CD4-positive, alpha-beta T cell (primary cell): ENCODE measurements at regions not wholly inside any gene's neighbourhood (a gene's known extent, or its start where the extent isn't known, plus 50 kb on each side); places are given as distances from the start of the nearest gene placed in this dataset.

Source experiments
- ATAC-seq: fragments of 200-7000 bp; cut with Tn5 transposase; one replicate; pipeline ENCODE4 v1.10.0; 2022; ENCODE audit warnings: mild to moderate bottlenecking; ENCODE audit not compliant: poor library complexity
- CTCF ChIA-PET: fragments of 350-600 bp; sonication (Branson Sonifier 250); formaldehyde crosslinking; loops from one replicate; lab custom pipeline; 2021; ENCODE audit warnings: antibody characterized with exemption, inconsistent platforms; lab: Charles Lee
- POLR2A ChIA-PET: fragments of 350-600 bp; sonication (Branson Sonifier 250); formaldehyde crosslinking; loops from one replicate; lab custom pipeline; 2021; ENCODE audit warnings: antibody characterized with exemption, inconsistent platforms; lab: Charles Lee
- DNase-seq, 14 experiments: peaks; one replicate each; pipeline ENCODE4 v3.0.0-alpha.2; 2013 to 2020; ENCODE audit warnings: mixed read lengths in 2 of 14
- H3K27ac ChIP-seq, 2 donors: one replicate each; pipeline versions ENCODE4 v1.5.1 to v1.7.0; 2013; ENCODE audit warnings: low read length in 2 of 2, low read depth in 1 of 2, mild to moderate bottlenecking in 1 of 2
- H3K27me3 ChIP-seq, 2 experiments: 1 replicate in 1 of 2; 2 replicates in 1 of 2; pipeline versions ENCODE4 v1.6.1 to v1.7.0; 2013; ENCODE audit warnings: low read length in 2 of 2, control low read depth in 1 of 2, mild to moderate bottlenecking in 1 of 2, moderate library complexity in 1 of 2; ENCODE audit not compliant: insufficient read depth in 2 of 2, control insufficient read depth in 1 of 2
- H3K36me3 ChIP-seq: one replicate; pipeline ENCODE4 v1.6.1; 2013; ENCODE audit warnings: low read length, control low read depth; ENCODE audit not compliant: insufficient read depth
- H3K4me1 ChIP-seq: one replicate; pipeline ENCODE4 v1.6.1; 2013; ENCODE audit warnings: low read length, control low read depth; ENCODE audit not compliant: insufficient read depth
- H3K4me3 ChIP-seq: one replicate; pipeline ENCODE4 v1.5.1; 2013; ENCODE audit warnings: mild to moderate bottlenecking, low read length, moderate library complexity
- H3K9me3 ChIP-seq, 2 experiments: 1 replicate in 1 of 2; 2 replicates in 1 of 2; pipeline versions ENCODE4 v1.6.1 to v1.7.0; 2013; ENCODE audit warnings: low read length in 2 of 2, mild to moderate bottlenecking in 2 of 2, control low read depth in 1 of 2, moderate library complexity in 1 of 2; ENCODE audit not compliant: control insufficient read depth in 1 of 2, insufficient read depth in 1 of 2
- H3K27ac Mint-ChIP-seq: one replicate; pipeline ENCODE4 v1.8.0; 2020; ENCODE audit warnings: mixed read lengths
- H3K27me3 Mint-ChIP-seq: one replicate; pipeline ENCODE4 v1.8.0; 2021; ENCODE audit warnings: mixed read lengths
- H3K36me3 Mint-ChIP-seq: one replicate; pipeline ENCODE4 v1.8.0; 2021; ENCODE audit warnings: low read depth, mixed read lengths
- H3K4me1 Mint-ChIP-seq: one replicate; pipeline ENCODE4 v1.8.0; 2021; ENCODE audit warnings: low read depth, mixed read lengths
- H3K4me3 Mint-ChIP-seq: one replicate; pipeline ENCODE4 v1.8.0; 2020; ENCODE audit warnings: mild to moderate bottlenecking, mixed read lengths
- H3K9me3 Mint-ChIP-seq: one replicate; pipeline ENCODE4 v1.8.0; 2020; ENCODE audit warnings: mixed read lengths
- CTCF ChIP-seq: fragments of 200-600 bp; IDR thresholded peaks from one replicate; pipeline ENCODE4 v1.8.0; 2022; ENCODE audit warnings: antibody characterized with exemption, mild to moderate bottlenecking
- intact Hi-C, 2 experiments: fragments of 100-400 bp; cut with DNase I in 1 of 2; cut with micrococcal nuclease in 1 of 2; formaldehyde crosslinking; loops; one replicate each; pipeline versions ENCODE4 v1.15.1 to v1.9.0; 2023 to 2025; cut with DNase I, micrococcal nuclease

- DNase-seq (no peak), ATAC-seq (no peak)
- Mint-ChIP-seq H3K27ac (no peak overlapping the region), H3K4me1 (no peaks in the 10 kb centered on the region), H3K36me3 (no peaks in the 10 kb centered on the region), H3K27me3 (no peaks in the 10 kb centered on the region), H3K4me3 (no peak overlapping the region), H3K9me3 (no peaks in the 10 kb centered on the region)
- Histone ChIP-seq H3K27me3 (no peaks in the 10 kb centered on the region), H3K9me3 (no peaks in the 10 kb centered on the region), H3K36me3 (no peaks in the 10 kb centered on the region), H3K27ac (no peak overlapping the region), H3K4me3 (no peak overlapping the region), H3K4me1 (no peaks in the 10 kb centered on the region)
- ChIA-PET CTCF (no interaction called here), POLR2A (no interaction called here)
- intact Hi-C loops: no loop called here
- no peak for TF ChIP-seq CTCF
Observed at GRCh38 chr13:105928048-105928447, 607.4 kb downstream of the EFNB2 start.

GRCh38 chr13:105925496-105925895 lies 610.0 kb downstream of the EFNB2 start:
- Histone ChIP-seq H3K4me1 (no peaks in the 10 kb centered on the region), H3K9me3 (no peaks in the 10 kb centered on the region), H3K4me3 (no peak overlapping the region), H3K27me3 (no peaks in the 10 kb centered on the region), H3K36me3 (no peaks in the 10 kb centered on the region), H3K27ac (no peak overlapping the region)
- Mint-ChIP-seq H3K4me1 (no peaks in the 10 kb centered on the region), H3K4me3 (no peak overlapping the region), H3K27me3 (no peaks in the 10 kb centered on the region), H3K9me3 (no peaks in the 10 kb centered on the region), H3K36me3 (no peaks in the 10 kb centered on the region), H3K27ac (no peak overlapping the region)
- intact Hi-C loops: no loop called here
- ChIA-PET POLR2A (no interaction called here), CTCF (no interaction called here)
- no peak for TF ChIP-seq CTCF
- ATAC-seq: no peak
- DNase-seq: no peak

- H3K27ac ChIP-seq: no peak overlapping the region
- DNase-seq: no peak
Observed at GRCh38 chr13:105921711-105922110, 613.8 kb downstream of the EFNB2 start.

More at GRCh38 chr13:105921711-105922110, 613.8 kb downstream of the EFNB2 start:
- ChIA-PET POLR2A (no interaction called here), CTCF (no interaction called here)
- Histone ChIP-seq H3K36me3 (no peaks in the 10 kb centered on the region), H3K27me3 (no peaks in the 10 kb centered on the region), H3K4me1 (no peaks in the 10 kb centered on the region), H3K9me3 (no peaks in the 10 kb centered on the region), H3K4me3 (no peak overlapping the region)
- Mint-ChIP-seq H3K9me3 (no peaks in the 10 kb centered on the region), H3K27ac (no peak overlapping the region), H3K4me3 (no peak overlapping the region), H3K27me3 (no peaks in the 10 kb centered on the region), H3K4me1 (no peaks in the 10 kb centered on the region), H3K36me3 (no peaks in the 10 kb centered on the region)
- intact Hi-C loops: no loop called here
- ATAC-seq: no peak
- no peak for TF ChIP-seq CTCF
